Endodermal cell (in vitro differentiated cells): ENCODE measurements at regions not wholly inside any gene's neighbourhood (a gene's known extent, or its start where the extent isn't known, plus 50 kb on each side); places are given as distances from the start of the nearest gene placed in this dataset.

Experiments used
- DNase-seq: peaks from one replicate; pipeline ENCODE4 v3.0.0-alpha.2; 2017
- H3K27ac ChIP-seq: 2 replicates; pipeline ENCODE4 v1.5.1; 2013; ENCODE audit warnings: mild to moderate bottlenecking, low read depth, low read length, moderate library complexity
- H3K27me3 ChIP-seq: 2 replicates; pipeline ENCODE4 v1.6.1; 2013; ENCODE audit warnings: mild to moderate bottlenecking, low read length, moderate library complexity; ENCODE audit not compliant: insufficient read depth, control insufficient read depth, poor library complexity, severe bottlenecking
- H3K36me3 ChIP-seq: 2 replicates; pipeline ENCODE4 v1.7.0; 2013; ENCODE audit warnings: mild to moderate bottlenecking, low read length, moderate library complexity; ENCODE audit not compliant: control insufficient read depth, insufficient read depth
- H3K4me1 ChIP-seq: one replicate; pipeline ENCODE4 v1.7.0; 2013; ENCODE audit warnings: low read length; ENCODE audit not compliant: control insufficient read depth, insufficient read depth
- H3K4me3 ChIP-seq: 2 replicates; pipeline ENCODE4 v1.5.1; 2013; ENCODE audit warnings: mild to moderate bottlenecking, low read length, moderate library complexity
- H3K9ac ChIP-seq: 2 replicates; pipeline ENCODE4 v1.6.1; 2013; ENCODE audit warnings: mild to moderate bottlenecking, low read length, moderate library complexity; ENCODE audit not compliant: poor library complexity, severe bottlenecking; ENCODE audit errors: extremely low read depth
- H3K9me3 ChIP-seq: 2 replicates; pipeline ENCODE4 v1.6.1; 2013; ENCODE audit warnings: mild to moderate bottlenecking, low read length, moderate library complexity; ENCODE audit not compliant: control insufficient read depth
- H3K27ac Mint-ChIP-seq: 2 replicates; pipeline ENCODE4 v1.8.0; 2020; ENCODE audit warnings: mixed read lengths
- H3K27me3 Mint-ChIP-seq: 2 replicates; pipeline ENCODE4 v1.8.0; 2021; ENCODE audit warnings: mild to moderate bottlenecking, mixed read lengths; ENCODE audit not compliant: insufficient read depth
- H3K36me3 Mint-ChIP-seq: 2 replicates; pipeline ENCODE4 v1.8.0; 2020; ENCODE audit warnings: low read depth, mixed read lengths
- H3K4me1 Mint-ChIP-seq: 2 replicates; pipeline ENCODE4 v1.8.0; 2020; ENCODE audit warnings: mixed read lengths
- H3K4me3 Mint-ChIP-seq: 2 replicates; pipeline ENCODE4 v1.8.0; 2020; ENCODE audit warnings: mild to moderate bottlenecking, moderate library complexity, mixed read lengths
- H3K9me3 Mint-ChIP-seq: 2 replicates; pipeline ENCODE4 v1.8.0; 2020; ENCODE audit warnings: mild to moderate bottlenecking, mixed read lengths
- CTCF ChIP-seq: fragments of 200-600 bp; sonication (generic); conservative IDR thresholded peaks from 2 replicates; pipeline ENCODE4 v1.5.0; 2021; ENCODE audit warnings: antibody characterized with exemption, mild to moderate bottlenecking
- WGBS, 2 experiments: methylation state at CpG; one replicate each; pipeline versions ENCODE4 v1.1.5 to v1.1.7; 2013; ENCODE audit warnings: missing lambda C conversion rate in 2 of 2, mixed read lengths in 1 of 2; ENCODE audit not compliant: insufficient coverage in 1 of 2, insufficient read length in 1 of 2; 5-methylcytosine and 5-hydroxymethylcytosine counted together

GRCh38 chr6:91868539-91869202 is 1281.8 kb upstream of the MAP3K7 start:
- Histone ChIP-seq H3K27ac (no peak overlapping the region), H3K27me3 (no peaks in the 10 kb centered on the region), H3K36me3 (no peaks in the 10 kb centered on the region), H3K4me1 (no peaks in the 10 kb centered on the region), H3K9ac (no peak overlapping the region), H3K4me3 (no peak overlapping the region), H3K9me3 (no peaks in the 10 kb centered on the region)
- no peaks in the 10 kb centered on the region for H3K27me3 Mint-ChIP-seq
- no peak for DNase-seq
- 90 to 97% methylated on average over 4 to 7 of the region's 8 CpGs for WGBS, 2 experiments
- no peak overlapping the region for H3K4me3 Mint-ChIP-seq
- H3K9me3 Mint-ChIP-seq = peaks cover 3% of the 10 kb centered on the region
- no peak overlapping the region for H3K27ac Mint-ChIP-seq
- no peaks in the 10 kb centered on the region for H3K36me3 Mint-ChIP-seq
- H3K4me1 Mint-ChIP-seq = no peaks in the 10 kb centered on the region
- no peak for TF ChIP-seq CTCF

- peaks cover 1% of the 10 kb centered on the region for H3K9me3 Mint-ChIP-seq
Measured at GRCh38 chr6:91865889-91866288, 1279.0 kb upstream of the MAP3K7 start.

GRCh38 chr6:91864911-91865310 is 1278.0 kb upstream of the MAP3K7 start:
- Histone ChIP-seq H3K4me3 (no peak overlapping the region), H3K4me1 (no peaks in the 10 kb centered on the region), H3K9ac (no peak overlapping the region), H3K9me3 (no peaks in the 10 kb centered on the region), H3K36me3 (no peaks in the 10 kb centered on the region), H3K27ac (no peak overlapping the region), H3K27me3 (no peaks in the 10 kb centered on the region)
- Mint-ChIP-seq H3K27me3 (no peaks in the 10 kb centered on the region), H3K4me1 (no peaks in the 10 kb centered on the region), H3K36me3 (no peaks in the 10 kb centered on the region), H3K4me3 (no peak overlapping the region), H3K27ac (no peak overlapping the region), H3K9me3 (no peaks in the 10 kb centered on the region)
- no peak for DNase-seq
- 89 to 97% methylated on average over 2 of the region's 2 CpGs for whole genome bisulfite sequencing, 2 experiments
- TF ChIP-seq CTCF = no peak

More at GRCh38 chr6:91865889-91866288, 1279.0 kb upstream of the MAP3K7 start:
- H3K4me3 ChIP-seq = no peak overlapping the region
- no peaks in the 10 kb centered on the region for H3K36me3 ChIP-seq
- TF ChIP-seq CTCF = no peak
- 93% methylated on average over 3 of the region's 3 CpGs; no CpG with 5 or more reads in 1 of the 2 experiments for WGBS, 2 experiments
- no peak overlapping the region for H3K9ac ChIP-seq
- no peaks in the 10 kb centered on the region for H3K4me1 ChIP-seq
- H3K9me3 ChIP-seq = no peaks in the 10 kb centered on the region
- no peaks in the 10 kb centered on the region for H3K27me3 ChIP-seq
- no peak overlapping the region for H3K4me3 Mint-ChIP-seq
- H3K27ac ChIP-seq = no peak overlapping the region
- no peak for DNase-seq
- H3K27ac Mint-ChIP-seq = no peak overlapping the region
- no peaks in the 10 kb centered on the region for H3K27me3 Mint-ChIP-seq
- H3K4me1 Mint-ChIP-seq = no peaks in the 10 kb centered on the region
- H3K36me3 Mint-ChIP-seq = no peaks in the 10 kb centered on the region
